ENCODE measurements at regions not wholly inside any gene's neighbourhood (a gene's known extent, or its start where the extent isn't known, plus 50 kb on each side); places are given as distances from the start of the nearest gene placed in this dataset.

- Histone ChIP-seq H2BK20ac (ENCODE audit: low read depth, low read length, poor library complexity, severe bottlenecking) (no peak overlapping the region), H2AK5ac (ENCODE audit: insufficient read length, low read length) (no peak overlapping the region), H3T11ph (ENCODE audit: low read length) (no peak overlapping the region), H3K4ac (ENCODE audit: low read depth, low read length) (no peak overlapping the region), H2BK120ac (ENCODE audit: low read depth, low read length, poor library complexity, severe bottlenecking) (no peak overlapping the region), H4K5ac (ENCODE audit: insufficient read length, low read depth, low read length) (no peak overlapping the region), H3K79me1 (ENCODE audit: insufficient read depth, low read depth, low read length, poor library complexity, severe bottlenecking) (no peaks in the 10 kb centered on the region), H2BK12ac (ENCODE audit: insufficient read length, low read depth, low read length) (no peak overlapping the region), H4K8ac (replicated peaks; ENCODE audit: insufficient read length, low read depth, low read length) (no peak overlapping the region), H2BK15ac (ENCODE audit: low read depth, low read length) (no peak overlapping the region), H3K23me2 (ENCODE audit: insufficient read length, low read depth, low read length, poor library complexity, severe bottlenecking) (no peaks in the 10 kb centered on the region), H3K27ac (ENCODE audit: insufficient read length, low read depth, low read length) (no peak overlapping the region), H3K4me2 (ENCODE audit: insufficient read depth, insufficient read length, low read length) (no peak overlapping the region), H2BK5ac (ENCODE audit: insufficient read length, low read length) (no peak overlapping the region), H3K79me2 (ENCODE audit: insufficient read depth, low read length) (no peaks in the 10 kb centered on the region), H3K27me3 (ENCODE audit: insufficient read depth, low read length) (no peaks in the 10 kb centered on the region), H2AFZ (ENCODE audit: low read length) (no peak overlapping the region), H3K4me1 (ENCODE audit: insufficient read depth, low read length) (no peaks in the 10 kb centered on the region), H4K20me1 (ENCODE audit: control insufficient read depth, insufficient read depth, insufficient read length) (no peaks in the 10 kb centered on the region), H3K18ac (ENCODE audit: insufficient read length, low read depth, low read length) (no peak overlapping the region), H3K14ac (ENCODE audit: insufficient read depth, low read length) (no peak overlapping the region), H3K23ac (ENCODE audit: insufficient read length, low read depth, low read length) (no peak overlapping the region), H3K9ac (ENCODE audit: extremely low read depth, insufficient read length, low read length) (no peak overlapping the region), H3K56ac (ENCODE audit: insufficient read length, low read depth, low read length) (no peak overlapping the region), H4K91ac (ENCODE audit: insufficient read length, low read depth, low read length) (no peak overlapping the region), H3K9me3 (ENCODE audit: control insufficient read depth, low read depth, low read length) (no peaks in the 10 kb centered on the region)
- no CpG with 5 or more reads among the region's 6 CpGs for WGBS (ENCODE audit: extremely low coverage, insufficient read length, low lambda C conversion rate)
- H3K9me3 Mint-ChIP-seq, result no peaks in the 10 kb centered on the region
- H3K36me3 Mint-ChIP-seq (ENCODE audit: insufficient read depth in 1 of 3, low read depth in 3 of 3), result no peaks in the 10 kb centered on the region; a peak in 1 of 7 replicates
- DNase-seq, result no peak
- H3K27ac Mint-ChIP-seq, result no peak overlapping the region
- H3K4me3 Mint-ChIP-seq, result no peak overlapping the region
- peaks cover 6 to 13% of the 10 kb centered on the region in 2 experiments; a peak in 3 of 4 replicates for H3K4me1 Mint-ChIP-seq
- H3K27me3 Mint-ChIP-seq (ENCODE audit: low read depth), result peaks cover 13% of the 10 kb centered on the region
- no peak for TF ChIP-seq CTCF (conservative IDR thresholded peaks at IDR 0.05)
Observed at GRCh38 chr2:234175649-234176048, 125.1 kb downstream of the SPP2 start.

Measured in H9 (cell line).